NB4 (cell line): ENCODE measurements at regions not wholly inside any gene's neighbourhood (a gene's known extent, or its start where the extent isn't known, plus 50 kb on each side); places are given as distances from the start of the nearest gene placed in this dataset.

Experiments
- MYC ChIP-seq: IDR thresholded peaks from 2 replicates; pipeline ENCODE4 v1.6.1; 2011; ENCODE audit warnings: low read depth, low read length
- TF ChIP-seq, protein P1 (sequence below): IDR thresholded peaks from one replicate; pipeline ENCODE4 v1.5.1; 2012; ENCODE audit warnings: low read depth, low read length
- TF ChIP-seq, protein P2 (sequence below): IDR thresholded peaks from 2 replicates; pipeline ENCODE4 v1.6.1; 2011; ENCODE audit warnings: low read depth, low read length

DNA sequence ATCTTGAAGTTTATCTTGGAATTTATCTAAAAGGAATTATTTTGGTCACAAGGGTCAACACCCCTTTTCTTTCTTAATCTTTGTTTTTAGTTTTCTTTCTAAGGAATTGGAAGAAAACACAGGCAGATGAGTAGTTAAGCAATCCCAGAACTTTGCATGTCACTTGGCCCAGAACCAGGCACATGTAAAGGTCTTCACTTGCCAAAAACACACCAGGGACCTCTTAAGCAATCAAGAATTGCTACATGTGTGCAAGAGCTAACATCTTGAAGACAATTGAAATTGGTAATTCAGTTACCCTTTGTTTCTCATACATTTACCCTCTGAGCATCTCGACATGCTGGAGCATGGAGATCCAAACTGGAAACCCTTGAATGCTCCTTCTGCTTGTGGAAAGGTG, 114.2 kb downstream of the ZC3H11B start:
- TF ChIP-seq, protein P1, sequence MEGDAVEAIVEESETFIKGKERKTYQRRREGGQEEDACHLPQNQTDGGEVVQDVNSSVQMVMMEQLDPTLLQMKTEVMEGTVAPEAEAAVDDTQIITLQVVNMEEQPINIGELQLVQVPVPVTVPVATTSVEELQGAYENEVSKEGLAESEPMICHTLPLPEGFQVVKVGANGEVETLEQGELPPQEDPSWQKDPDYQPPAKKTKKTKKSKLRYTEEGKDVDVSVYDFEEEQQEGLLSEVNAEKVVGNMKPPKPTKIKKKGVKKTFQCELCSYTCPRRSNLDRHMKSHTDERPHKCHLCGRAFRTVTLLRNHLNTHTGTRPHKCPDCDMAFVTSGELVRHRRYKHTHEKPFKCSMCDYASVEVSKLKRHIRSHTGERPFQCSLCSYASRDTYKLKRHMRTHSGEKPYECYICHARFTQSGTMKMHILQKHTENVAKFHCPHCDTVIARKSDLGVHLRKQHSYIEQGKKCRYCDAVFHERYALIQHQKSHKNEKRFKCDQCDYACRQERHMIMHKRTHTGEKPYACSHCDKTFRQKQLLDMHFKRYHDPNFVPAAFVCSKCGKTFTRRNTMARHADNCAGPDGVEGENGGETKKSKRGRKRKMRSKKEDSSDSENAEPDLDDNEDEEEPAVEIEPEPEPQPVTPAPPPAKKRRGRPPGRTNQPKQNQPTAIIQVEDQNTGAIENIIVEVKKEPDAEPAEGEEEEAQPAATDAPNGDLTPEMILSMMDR, result no peak
- TF ChIP-seq, protein P2, sequence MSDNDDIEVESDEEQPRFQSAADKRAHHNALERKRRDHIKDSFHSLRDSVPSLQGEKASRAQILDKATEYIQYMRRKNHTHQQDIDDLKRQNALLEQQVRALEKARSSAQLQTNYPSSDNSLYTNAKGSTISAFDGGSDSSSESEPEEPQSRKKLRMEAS, result no peak
- no peak for TF ChIP-seq MYC
